HUES6 (cell line): ENCODE measurements at regions not wholly inside any gene's neighbourhood (a gene's known extent, or its start where the extent isn't known, plus 50 kb on each side); places are given as distances from the start of the nearest gene placed in this dataset.

Experiments
- H3K27ac ChIP-seq: 2 replicates; pipeline ENCODE4 v1.7.0; 2013; ENCODE audit warnings: low read depth, mild to moderate bottlenecking, low read length, inconsistent platforms
- H3K27me3 ChIP-seq: 2 replicates; pipeline ENCODE4 v1.6.1; 2013; ENCODE audit warnings: low read length; ENCODE audit not compliant: control insufficient read depth, insufficient read depth
- H3K36me3 ChIP-seq: 2 replicates; pipeline ENCODE4 v1.6.1; 2013; ENCODE audit warnings: low read length; ENCODE audit not compliant: control insufficient read depth, insufficient read depth
- H3K4me1 ChIP-seq: 2 replicates; pipeline ENCODE4 v1.6.1; 2013; ENCODE audit warnings: low read length; ENCODE audit not compliant: control insufficient read depth, insufficient read depth
- H3K4me3 ChIP-seq: 2 replicates; pipeline ENCODE4 v1.5.1; 2013; ENCODE audit warnings: low read depth, low read length
- H3K9ac ChIP-seq: one replicate; pipeline ENCODE4 v1.6.1; 2013; ENCODE audit warnings: mild to moderate bottlenecking, low read length
- H3K9me3 ChIP-seq: 2 replicates; pipeline ENCODE4 v1.6.1; 2013; ENCODE audit warnings: low read depth, low read length; ENCODE audit not compliant: control insufficient read depth, insufficient read depth

- peaks cover 3% of the 10 kb centered on the region; the same call in 1 of the 2 replicates for H3K4me1 ChIP-seq
- no peak overlapping the region for H3K4me3 ChIP-seq
- no peaks in the 10 kb centered on the region for H3K27me3 ChIP-seq
- no peak overlapping the region for H3K27ac ChIP-seq
- H3K9me3 ChIP-seq: no peaks in the 10 kb centered on the region
- no peak overlapping the region for H3K9ac ChIP-seq
- no peaks in the 10 kb centered on the region for H3K36me3 ChIP-seq
Observed at GRCh38 chr10:4549139-4549653, 276.8 kb upstream of the AKR1E2 start.

- Histone ChIP-seq H3K27ac (no peak overlapping the region), H3K9ac (no peak overlapping the region), H3K27me3 (no peaks in the 10 kb centered on the region), H3K4me3 (no peak overlapping the region), H3K36me3 (no peaks in the 10 kb centered on the region), H3K9me3 (no peaks in the 10 kb centered on the region), H3K4me1 (peaks cover 3% of the 10 kb centered on the region; the same call in 1 of the 2 replicates)
Observed at GRCh38 chr10:4546931-4547330, 279.1 kb upstream of the AKR1E2 start.

- H3K4me3 ChIP-seq: no peak overlapping the region
- H3K9ac ChIP-seq: no peak overlapping the region
- no peaks in the 10 kb centered on the region for H3K36me3 ChIP-seq
- peaks cover 3% of the 10 kb centered on the region; the same call in 1 of the 2 replicates for H3K4me1 ChIP-seq
- no peak overlapping the region for H3K27ac ChIP-seq
- H3K27me3 ChIP-seq: no peaks in the 10 kb centered on the region
- H3K9me3 ChIP-seq: no peaks in the 10 kb centered on the region
Observed at GRCh38 chr10:4546500-4546899, 279.5 kb upstream of the AKR1E2 start.

GRCh38 chr10:4545062-4545461, 280.9 kb upstream of the AKR1E2 start:
- Histone ChIP-seq H3K9ac (no peak overlapping the region), H3K27ac (no peak overlapping the region), H3K4me1 (peaks cover 3% of the 10 kb centered on the region; the same call in 1 of the 2 replicates), H3K36me3 (no peaks in the 10 kb centered on the region), H3K9me3 (no peaks in the 10 kb centered on the region), H3K27me3 (no peaks in the 10 kb centered on the region), H3K4me3 (no peak overlapping the region)

GRCh38 chr10:4543938-4544533, 282.0 kb upstream of the AKR1E2 start:
- no peaks in the 10 kb centered on the region for H3K4me1 ChIP-seq
- H3K36me3 ChIP-seq: no peaks in the 10 kb centered on the region
- no peak overlapping the region for H3K27ac ChIP-seq
- H3K27me3 ChIP-seq: no peaks in the 10 kb centered on the region
- no peaks in the 10 kb centered on the region for H3K9me3 ChIP-seq
- H3K4me3 ChIP-seq: no peak overlapping the region
- H3K9ac ChIP-seq: no peak overlapping the region

GRCh38 chr10:4541292-4541691, 284.7 kb upstream of the AKR1E2 start:
- Histone ChIP-seq H3K9me3 (peaks cover 8% of the 10 kb centered on the region; the same call in 1 of the 2 replicates), H3K9ac (no peak overlapping the region), H3K4me3 (no peak overlapping the region), H3K36me3 (no peaks in the 10 kb centered on the region), H3K27me3 (no peaks in the 10 kb centered on the region), H3K4me1 (no peaks in the 10 kb centered on the region), H3K27ac (no peak overlapping the region)

- Histone ChIP-seq H3K4me1 (no peaks in the 10 kb centered on the region), H3K27ac (no peak overlapping the region), H3K9me3 (peaks cover 8% of the 10 kb centered on the region; the same call in 1 of the 2 replicates), H3K36me3 (no peaks in the 10 kb centered on the region), H3K27me3 (no peaks in the 10 kb centered on the region), H3K4me3 (no peak overlapping the region), H3K9ac (no peak overlapping the region)
Observed at GRCh38 chr10:4538016-4538415, 288.0 kb upstream of the AKR1E2 start.

GRCh38 chr10:4535521-4535920, 290.5 kb upstream of the AKR1E2 start:
- Histone ChIP-seq H3K9me3 (peaks cover 8% of the 10 kb centered on the region; the same call in 1 of the 2 replicates), H3K27ac (no peak overlapping the region), H3K4me1 (no peaks in the 10 kb centered on the region), H3K9ac (no peak overlapping the region), H3K36me3 (no peaks in the 10 kb centered on the region), H3K4me3 (no peak overlapping the region), H3K27me3 (no peaks in the 10 kb centered on the region)

GRCh38 chr10:4533621-4534020, 292.4 kb upstream of the AKR1E2 start:
- Histone ChIP-seq H3K27me3 (no peaks in the 10 kb centered on the region), H3K9me3 (peaks cover 8% of the 10 kb centered on the region; the same call in 1 of the 2 replicates), H3K9ac (no peak overlapping the region), H3K4me1 (no peaks in the 10 kb centered on the region), H3K36me3 (no peaks in the 10 kb centered on the region), H3K4me3 (no peak overlapping the region), H3K27ac (no peak overlapping the region)

- H3K27ac ChIP-seq: no peak overlapping the region
- no peaks in the 10 kb centered on the region for H3K4me1 ChIP-seq
- H3K4me3 ChIP-seq: no peak overlapping the region
- no peaks in the 10 kb centered on the region for H3K27me3 ChIP-seq
- peaks cover 5% of the 10 kb centered on the region; the same call in 1 of the 2 replicates for H3K9me3 ChIP-seq
- no peaks in the 10 kb centered on the region for H3K36me3 ChIP-seq
- no peak overlapping the region for H3K9ac ChIP-seq
Observed at GRCh38 chr10:4532976-4533375, 293.0 kb upstream of the AKR1E2 start.

GRCh38 chr10:4532467-4532866, 293.5 kb upstream of the AKR1E2 start:
- Histone ChIP-seq H3K27me3 (no peaks in the 10 kb centered on the region), H3K27ac (no peak overlapping the region), H3K9ac (no peak overlapping the region), H3K9me3 (peaks cover 3% of the 10 kb centered on the region; the same call in 1 of the 2 replicates), H3K36me3 (no peaks in the 10 kb centered on the region), H3K4me3 (no peak overlapping the region), H3K4me1 (no peaks in the 10 kb centered on the region)
